Erythroblast (primary cell): ENCODE measurements at regions not wholly inside any gene's neighbourhood (a gene's known extent, or its start where the extent isn't known, plus 50 kb on each side); places are given as distances from the start of the nearest gene placed in this dataset.
"Not testable (repeated sequence)": the region's sequence is repeated elsewhere in the genome, so short reads cannot be mapped to it uniquely, and the experiment has no call there.

Source experiments
- GATA1 ChIP-seq: IDR thresholded peaks from 2 replicates; pipeline ENCODE4 v1.6.1; 2011; ENCODE audit warnings: low read depth, mild to moderate bottlenecking, control low read depth, low read length, moderate library complexity
- POLR2A ChIP-seq: IDR thresholded peaks from 2 replicates; pipeline ENCODE4 v1.6.1; 2011; ENCODE audit warnings: mild to moderate bottlenecking, low read length

DNA sequence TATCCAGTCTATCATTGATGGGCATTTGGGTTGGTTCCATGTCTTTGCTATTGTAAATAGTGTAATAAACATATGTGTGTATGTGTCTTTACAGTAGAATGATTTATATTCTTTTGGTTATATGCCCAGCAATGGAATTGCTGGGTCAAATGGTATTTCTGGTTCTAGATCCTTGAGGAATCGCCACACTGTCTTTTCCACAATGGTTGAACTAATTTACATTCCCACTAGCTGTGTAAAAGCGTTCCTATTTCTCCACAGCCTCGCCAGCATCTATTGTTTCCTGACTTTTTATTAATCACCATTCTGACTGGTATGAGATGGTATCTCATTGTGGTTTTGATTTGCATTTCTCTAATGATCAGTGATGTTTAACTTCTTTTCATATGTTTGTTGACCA is 152.7 kb downstream of the CAPZA3 start:
- TF ChIP-seq POLR2A, GATA1: not testable (repeated sequence)
